GM19324 (cell line): ENCODE measurements at regions not wholly inside any gene's neighbourhood (a gene's known extent, or its start where the extent isn't known, plus 50 kb on each side); places are given as distances from the start of the nearest gene placed in this dataset.
"Not testable (repeated sequence)": the region's sequence is repeated elsewhere in the genome, so short reads cannot be mapped to it uniquely, and the experiment has no call there.

ENCODE experiments used
- ATAC-seq: cut with Tn5 transposase; IDR thresholded peaks from one replicate; pipeline ENCODE4 v1.9.1; 2021; ENCODE audit warnings: mild to moderate bottlenecking, moderate library complexity; ENCODE audit not compliant: unreplicated experiment, low FRiP score

- no peak for ATAC-seq
Measured at GRCh38 chrX:124426288-124427169, 80.2 kb downstream of the SH2D1A start.

DNA sequence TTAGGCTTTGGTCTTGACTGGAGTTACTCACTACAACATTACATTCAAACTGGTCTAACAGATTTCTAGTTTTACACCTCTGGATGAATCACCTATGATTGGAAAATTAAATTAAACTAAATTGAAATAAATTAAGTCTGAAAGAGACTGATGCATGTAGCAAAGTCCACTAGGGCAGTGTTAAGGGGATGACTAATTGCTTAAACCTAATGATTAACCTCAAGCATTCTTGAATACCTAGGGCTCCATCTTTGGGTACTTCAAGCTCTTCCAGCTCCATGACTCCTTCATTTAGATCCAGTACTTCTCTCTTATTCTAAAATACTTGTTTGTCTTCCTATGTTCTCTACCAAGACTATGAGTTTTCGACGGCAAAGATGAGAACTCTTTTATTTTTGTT, 86.8 kb downstream of the SH2D1A start:
- no peak for ATAC-seq

- no peak for ATAC-seq
Measured at GRCh38 chrX:124435616-124436015, 89.3 kb downstream of the SH2D1A start.

DNA sequence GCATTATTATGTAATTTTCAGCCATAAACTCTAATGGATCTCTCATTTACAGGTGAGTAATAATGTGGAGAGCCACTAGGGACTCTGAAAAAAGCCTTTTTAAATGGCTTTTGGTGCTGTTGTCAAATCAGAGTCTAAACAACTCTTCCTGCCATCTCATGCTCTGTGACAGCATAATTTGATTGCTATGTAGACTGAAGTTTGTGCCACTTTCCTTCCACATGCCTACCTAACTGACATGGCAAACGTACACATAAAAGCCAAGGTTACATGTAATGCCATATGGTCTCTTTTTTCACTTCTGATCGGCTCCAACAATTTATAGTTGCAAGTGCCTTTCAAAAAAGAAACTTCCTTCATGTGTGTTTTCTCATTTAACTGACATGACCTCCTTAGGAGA, 94.3 kb downstream of the SH2D1A start:
- ATAC-seq: no peak

- no peak for ATAC-seq
Measured at GRCh38 chrX:124441971-124442590, 95.7 kb downstream of the SH2D1A start.

GRCh38 chrX:124455966-124456365, 109.6 kb downstream of the SH2D1A start:
- no peak for ATAC-seq

GRCh38 chrX:124459851-124460250, 113.5 kb downstream of the SH2D1A start:
- ATAC-seq: not testable (repeated sequence)

GRCh38 chrX:124462931-124463330, 116.6 kb downstream of the SH2D1A start:
- no peak for ATAC-seq

DNA sequence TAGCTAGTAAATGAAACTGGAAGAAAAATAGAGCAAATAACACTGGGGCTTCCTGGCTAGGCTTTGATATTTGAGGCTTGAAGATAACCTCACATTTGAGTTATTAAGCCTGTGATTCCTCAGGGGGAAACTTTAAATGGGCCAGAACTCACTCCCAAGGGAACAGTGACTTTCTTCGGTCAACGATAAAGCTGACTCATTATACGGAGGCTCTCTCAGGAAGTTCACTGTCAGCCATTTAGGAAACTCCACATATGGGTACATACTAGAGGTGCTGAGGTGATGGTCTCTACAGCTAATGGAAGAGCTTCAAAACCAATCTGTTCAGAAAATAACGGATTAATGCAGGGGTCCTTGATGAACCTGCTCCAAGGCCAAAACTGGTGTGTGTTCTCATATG, 120.8 kb downstream of the SH2D1A start:
- no peak for ATAC-seq

GRCh38 chrX:124475358-124475757, 129.0 kb downstream of the SH2D1A start:
- ATAC-seq: no peak

DNA sequence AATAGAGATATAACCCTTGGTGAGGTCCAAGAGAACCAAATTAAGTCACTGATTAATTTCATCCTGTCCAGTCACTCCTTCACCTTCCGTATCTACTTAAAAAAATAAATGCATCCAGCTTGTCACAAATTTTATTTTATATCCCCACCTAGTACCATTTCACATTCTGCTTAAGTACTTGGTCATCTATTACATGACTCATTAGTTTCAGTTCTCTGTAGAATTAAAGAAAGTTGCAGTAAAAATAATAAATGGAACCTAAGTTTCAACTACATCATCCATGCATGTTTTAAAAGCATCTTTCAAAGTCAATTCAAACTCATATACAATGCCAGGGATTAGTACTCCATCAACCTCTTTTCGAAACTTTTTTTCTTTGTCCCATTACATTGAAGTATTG, 130.2 kb downstream of the SH2D1A start:
- ATAC-seq: peak; percentile 46

DNA sequence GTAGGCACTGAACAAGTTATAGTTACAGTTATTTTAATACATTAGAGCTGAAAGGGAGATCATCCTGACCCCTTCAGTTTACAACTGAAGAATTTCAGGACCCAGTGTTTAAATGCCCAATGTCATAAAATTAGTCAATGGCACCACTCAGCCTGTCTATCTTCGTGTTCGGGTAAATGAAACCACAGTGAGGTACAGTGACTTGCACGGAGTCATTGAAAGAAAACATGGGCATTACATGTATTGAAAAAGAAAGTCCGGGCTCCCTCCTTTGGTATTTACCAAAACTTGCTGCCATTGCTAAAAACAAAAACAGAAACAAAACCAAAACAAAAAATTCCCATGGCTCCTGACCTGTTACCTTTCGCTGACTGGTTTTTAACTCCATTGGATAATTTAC, 131.7 kb downstream of the SH2D1A start:
- no peak for ATAC-seq

- peak; percentile 52 for ATAC-seq
Measured at GRCh38 chrX:124488412-124489161, 142.2 kb downstream of the SH2D1A start.

DNA sequence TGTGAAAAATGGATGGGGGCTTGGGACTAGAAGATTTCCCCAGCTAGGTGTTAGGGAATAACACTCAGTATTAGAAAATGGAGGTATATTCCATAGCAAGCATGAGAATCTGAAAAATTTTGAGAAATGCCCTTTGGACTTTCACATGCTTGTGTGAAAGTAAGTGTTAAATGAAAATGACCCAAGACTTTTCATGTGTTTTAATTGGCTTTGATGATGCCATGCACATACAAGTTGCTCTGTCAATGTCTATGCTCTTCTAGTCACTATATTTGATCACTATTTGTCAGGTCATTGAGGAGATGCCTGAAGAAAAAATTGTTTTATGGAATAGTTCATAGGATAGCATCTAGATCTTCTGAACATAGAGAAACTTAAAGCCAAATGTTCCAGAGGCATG, 147.6 kb downstream of the SH2D1A start:
- ATAC-seq: no peak

DNA sequence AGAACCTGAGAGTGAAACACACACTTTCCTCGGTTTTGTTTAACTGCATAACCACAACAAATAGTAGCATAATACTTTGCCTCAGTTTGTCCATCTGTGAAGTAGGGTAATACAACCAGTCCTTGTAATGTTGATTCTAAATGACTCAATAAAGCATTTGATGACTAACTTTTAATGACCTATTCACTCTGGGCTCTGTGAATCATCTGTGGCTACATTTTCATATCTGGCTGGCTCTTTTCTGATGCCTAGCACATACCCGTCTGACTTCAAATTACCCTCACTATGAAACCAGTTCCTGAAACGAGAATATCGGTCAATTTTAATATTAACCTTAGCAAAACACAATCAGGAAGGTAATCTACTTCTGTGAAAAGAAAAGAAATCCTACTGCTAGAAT, 151.0 kb downstream of the SH2D1A start:
- no peak for ATAC-seq

DNA sequence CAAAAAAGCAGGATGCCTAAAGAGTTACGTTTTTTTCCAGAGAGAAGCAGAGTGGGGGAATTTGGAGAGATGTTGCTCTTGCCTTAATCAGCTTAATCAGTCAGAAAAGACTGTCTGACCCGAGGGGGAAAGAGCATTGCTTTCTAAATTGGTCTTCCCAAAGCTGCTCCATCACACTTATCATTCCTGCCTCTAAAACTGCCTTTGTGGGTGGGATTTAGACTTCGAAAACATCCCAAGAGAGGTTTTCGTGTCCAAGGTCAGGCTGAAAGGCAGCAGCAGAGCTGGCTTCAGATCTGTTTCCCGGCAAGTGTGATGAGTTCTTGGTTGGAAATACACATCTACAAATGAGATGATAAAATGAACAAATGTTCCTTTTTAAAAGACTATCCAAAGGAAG, 155.2 kb downstream of the SH2D1A start:
- ATAC-seq: no peak

DNA sequence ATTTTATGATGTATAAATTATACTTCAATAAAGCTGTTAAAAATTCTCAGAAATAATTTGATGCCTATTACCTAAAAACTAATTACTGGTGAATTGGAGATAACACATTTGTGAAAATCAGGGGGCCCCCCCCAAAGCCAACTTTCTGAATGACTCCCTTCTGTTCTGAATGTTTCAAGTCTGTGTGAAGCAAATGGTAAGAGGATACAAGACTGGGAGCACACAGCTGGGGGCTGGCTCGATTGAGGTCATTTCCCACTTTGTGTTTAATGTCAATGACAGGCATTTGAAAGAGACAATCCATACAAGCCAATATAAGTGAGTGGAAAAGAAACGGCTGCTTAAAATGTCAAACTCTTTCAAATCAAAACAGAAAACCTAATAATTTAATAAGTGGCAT, 155.8 kb downstream of the SH2D1A start:
- ATAC-seq: no peak

GRCh38 chrX:124502599-124502998, 156.2 kb downstream of the SH2D1A start:
- no peak for ATAC-seq

DNA sequence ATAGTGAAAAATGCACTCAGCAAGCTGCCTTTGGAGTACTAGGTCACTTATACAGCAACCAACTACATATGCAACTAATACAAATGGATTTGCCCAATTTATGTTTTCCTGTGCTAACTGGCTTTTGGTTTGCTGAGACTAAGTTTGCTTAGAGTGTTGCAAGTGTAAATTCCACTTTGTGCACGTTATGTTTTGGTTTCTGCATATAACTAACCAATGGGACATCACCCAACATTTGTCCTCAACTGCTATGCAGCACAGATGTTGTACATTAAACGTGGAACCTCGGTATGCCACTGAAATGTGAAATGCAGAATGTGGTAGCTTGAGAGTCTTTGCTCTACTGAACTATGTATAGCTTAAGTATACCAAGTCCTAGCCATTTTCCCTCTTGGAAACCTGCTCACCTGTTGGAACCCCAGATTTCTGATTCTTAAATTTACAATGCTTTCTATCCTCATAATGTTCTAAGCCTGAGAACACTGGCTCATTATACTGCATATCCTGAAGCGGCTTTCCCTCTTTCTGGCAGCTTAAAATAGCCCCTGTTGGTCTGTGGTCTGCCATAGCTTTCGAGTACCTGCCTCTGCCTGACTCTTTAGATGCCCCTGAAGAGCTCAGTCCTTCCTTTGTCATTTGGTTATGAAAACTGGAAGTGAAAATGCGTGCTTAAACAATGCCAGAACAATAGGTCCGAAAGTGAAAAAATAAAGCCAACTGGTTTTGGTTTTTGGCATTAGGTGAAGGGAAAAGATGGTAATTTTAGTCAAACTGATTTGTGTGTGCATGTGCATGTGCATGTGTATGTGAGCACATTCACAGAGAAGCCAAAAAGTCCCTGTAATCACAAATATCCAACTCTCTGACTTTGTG, 158.0 kb downstream of the SH2D1A start:
- peak; percentile 79 for ATAC-seq

- no peak for ATAC-seq
Measured at GRCh38 chrX:124506066-124506465, 159.7 kb downstream of the SH2D1A start.
